ENCODE measurements at regions not wholly inside any gene's neighbourhood (a gene's known extent, or its start where the extent isn't known, plus 50 kb on each side); places are given as distances from the start of the nearest gene placed in this dataset.

DNA sequence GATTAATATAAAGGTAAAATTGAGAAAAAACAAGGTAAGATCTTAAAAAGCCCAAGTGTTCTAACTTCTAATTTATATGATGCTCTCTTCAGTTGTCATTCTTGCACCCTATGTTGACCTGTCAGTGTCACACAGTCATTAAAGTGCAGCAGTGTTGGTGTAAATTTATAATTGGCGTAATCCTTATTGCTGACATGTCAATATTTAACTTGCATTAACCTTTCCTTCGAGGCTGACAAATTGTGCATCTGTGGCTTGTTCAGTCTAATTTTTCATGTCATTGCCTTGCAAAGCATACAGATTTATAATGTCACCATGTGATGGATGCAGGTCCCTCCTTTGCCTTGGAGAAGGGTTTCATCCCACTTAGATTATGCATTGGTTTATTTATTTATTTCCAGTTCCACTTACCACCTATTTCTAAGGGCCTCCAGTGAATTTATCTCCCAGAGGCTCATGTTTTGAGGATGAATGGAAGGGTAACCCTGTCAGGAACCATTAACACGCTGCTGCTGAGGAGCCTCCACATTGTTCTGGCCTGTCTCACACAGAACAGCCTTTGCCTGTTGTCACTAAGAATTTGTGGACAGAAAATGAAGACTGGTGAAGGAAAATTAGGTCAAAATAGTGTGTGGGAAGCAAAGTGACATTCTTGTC is 1098.5 kb upstream of the LCORL start:
- no peaks in the 10 kb centered on the region for H3K4me1 ChIP-seq (ENCODE audit: control insufficient read depth in 1 of 2, insufficient read depth in 2 of 2, low read depth in 1 of 2, low read length in 1 of 2)
- no peak for TF ChIP-seq RXRA (IDR thresholded peaks at IDR 0.05; ENCODE audit: borderline replicate concordance, low read depth)
- no peak for TF ChIP-seq ELF1 (IDR thresholded peaks at IDR 0.05)
- no peak for TF ChIP-seq MXI1 (IDR thresholded peaks at IDR 0.05; ENCODE audit: low read depth, low read length)
- no peak for TF ChIP-seq TCF12 (IDR thresholded peaks at IDR 0.05)
- TF ChIP-seq NFIC (IDR thresholded peaks at IDR 0.05; ENCODE audit: borderline replicate concordance): no peak
- TF ChIP-seq CHD2 (IDR thresholded peaks at IDR 0.05; ENCODE audit: low read length, partially characterized antibody): no peak
- TF ChIP-seq, protein P1, sequence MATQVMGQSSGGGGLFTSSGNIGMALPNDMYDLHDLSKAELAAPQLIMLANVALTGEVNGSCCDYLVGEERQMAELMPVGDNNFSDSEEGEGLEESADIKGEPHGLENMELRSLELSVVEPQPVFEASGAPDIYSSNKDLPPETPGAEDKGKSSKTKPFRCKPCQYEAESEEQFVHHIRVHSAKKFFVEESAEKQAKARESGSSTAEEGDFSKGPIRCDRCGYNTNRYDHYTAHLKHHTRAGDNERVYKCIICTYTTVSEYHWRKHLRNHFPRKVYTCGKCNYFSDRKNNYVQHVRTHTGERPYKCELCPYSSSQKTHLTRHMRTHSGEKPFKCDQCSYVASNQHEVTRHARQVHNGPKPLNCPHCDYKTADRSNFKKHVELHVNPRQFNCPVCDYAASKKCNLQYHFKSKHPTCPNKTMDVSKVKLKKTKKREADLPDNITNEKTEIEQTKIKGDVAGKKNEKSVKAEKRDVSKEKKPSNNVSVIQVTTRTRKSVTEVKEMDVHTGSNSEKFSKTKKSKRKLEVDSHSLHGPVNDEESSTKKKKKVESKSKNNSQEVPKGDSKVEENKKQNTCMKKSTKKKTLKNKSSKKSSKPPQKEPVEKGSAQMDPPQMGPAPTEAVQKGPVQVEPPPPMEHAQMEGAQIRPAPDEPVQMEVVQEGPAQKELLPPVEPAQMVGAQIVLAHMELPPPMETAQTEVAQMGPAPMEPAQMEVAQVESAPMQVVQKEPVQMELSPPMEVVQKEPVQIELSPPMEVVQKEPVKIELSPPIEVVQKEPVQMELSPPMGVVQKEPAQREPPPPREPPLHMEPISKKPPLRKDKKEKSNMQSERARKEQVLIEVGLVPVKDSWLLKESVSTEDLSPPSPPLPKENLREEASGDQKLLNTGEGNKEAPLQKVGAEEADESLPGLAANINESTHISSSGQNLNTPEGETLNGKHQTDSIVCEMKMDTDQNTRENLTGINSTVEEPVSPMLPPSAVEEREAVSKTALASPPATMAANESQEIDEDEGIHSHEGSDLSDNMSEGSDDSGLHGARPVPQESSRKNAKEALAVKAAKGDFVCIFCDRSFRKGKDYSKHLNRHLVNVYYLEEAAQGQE (IDR thresholded peaks at IDR 0.05; ENCODE audit: low read depth, low read length): no peak
- TF ChIP-seq RAD21 (IDR thresholded peaks at IDR 0.05; ENCODE audit: low read length): no peak
- TF ChIP-seq USF2 (IDR thresholded peaks at IDR 0.05; ENCODE audit: borderline replicate concordance, low read depth, low read length): no peak
- no peaks in the 10 kb centered on the region for H3F3A ChIP-seq (replicated peaks; ENCODE audit: insufficient read depth)
- ChIA-PET CTCF (no interaction called here), POLR2A (no interaction called here)
- H3K36me3 ChIP-seq (replicated peaks in 1 of 2; ENCODE audit: control insufficient read depth in 1 of 2, insufficient read depth in 2 of 2, low read length in 1 of 2): no peaks in the 10 kb centered on the region
- no peaks in the 10 kb centered on the region for H4K20me1 ChIP-seq (ENCODE audit: insufficient read depth)
- H3K79me2 ChIP-seq (ENCODE audit: insufficient read depth): no peaks in the 10 kb centered on the region
- H3K9ac ChIP-seq: no peak overlapping the region
- no peak for DNase-seq
- H3K9me3 ChIP-seq: no peaks in the 10 kb centered on the region
- WGBS (ENCODE audit: low lambda C conversion rate): 29% methylated on average over 3 of the region's 3 CpGs
- H2AFZ ChIP-seq (ENCODE audit: low read depth): no peak overlapping the region
- H3K9me2 ChIP-seq: no peaks in the 10 kb centered on the region
- no peak overlapping the region for H3K4me3 ChIP-seq (ENCODE audit: low read depth in 2 of 2, low read length in 1 of 2)
- H3K27me3 ChIP-seq (ENCODE audit: insufficient read depth): no peaks in the 10 kb centered on the region
- H3K27ac ChIP-seq (ENCODE audit: low read depth in 2 of 2, low read length in 1 of 2): no peak overlapping the region
- H3K4me2 ChIP-seq: no peak overlapping the region

- Histone ChIP-seq H3K9me2 (no peaks in the 10 kb centered on the region), H2AFZ (ENCODE audit: low read depth) (no peak overlapping the region), H3K4me1 (ENCODE audit: control insufficient read depth in 1 of 2, insufficient read depth in 2 of 2, low read depth in 1 of 2, low read length in 1 of 2) (no peaks in the 10 kb centered on the region), H3K27me3 (ENCODE audit: insufficient read depth) (no peaks in the 10 kb centered on the region), H3K9ac (no peak overlapping the region), H3K27ac (ENCODE audit: low read depth in 2 of 2, low read length in 1 of 2) (no peak overlapping the region), H3K79me2 (ENCODE audit: insufficient read depth) (no peaks in the 10 kb centered on the region), H4K20me1 (ENCODE audit: insufficient read depth) (no peaks in the 10 kb centered on the region), H3K4me3 (ENCODE audit: low read depth in 2 of 2, low read length in 1 of 2) (no peak overlapping the region), H3F3A (replicated peaks; ENCODE audit: insufficient read depth) (no peaks in the 10 kb centered on the region), H3K4me2 (no peak overlapping the region), H3K9me3 (no peaks in the 10 kb centered on the region), H3K36me3 (replicated peaks in 1 of 2; ENCODE audit: control insufficient read depth in 1 of 2, insufficient read depth in 2 of 2, low read length in 1 of 2) (no peaks in the 10 kb centered on the region)
- DNase-seq: no peak
- CTCF ChIA-PET: no interaction called here
- POLR2A ChIA-PET: no interaction called here
- 10% methylated on average over 2 of the region's 2 CpGs for WGBS (ENCODE audit: low lambda C conversion rate)
- TF ChIP-seq RFX5 (IDR thresholded peaks at IDR 0.05; ENCODE audit: low read length) (no peak), RAD21 (IDR thresholded peaks at IDR 0.05; ENCODE audit: low read length) (no peak), NFIC (IDR thresholded peaks at IDR 0.05; ENCODE audit: borderline replicate concordance) (no peak), RXRA (IDR thresholded peaks at IDR 0.05; ENCODE audit: borderline replicate concordance, low read depth) (no peak), GATA2 (CRISPR knock-in tag; IDR thresholded peaks at IDR 0.05) (no peak), EP300 (IDR thresholded peaks at IDR 0.05; ENCODE audit: borderline replicate concordance in 1 of 2, low read depth in 1 of 2, low read length in 1 of 2) (no peak), YY1 (IDR thresholded peaks at IDR 0.05; ENCODE audit: low read depth) (no peak), CTCF (IDR thresholded peaks at IDR 0.05) (no peak), MXI1 (IDR thresholded peaks at IDR 0.05; ENCODE audit: low read depth, low read length) (no peak), TAF1 (IDR thresholded peaks at IDR 0.05; ENCODE audit: borderline replicate concordance, low read depth, low read length) (no peak), ZBTB33 (IDR thresholded peaks at IDR 0.05; ENCODE audit: borderline replicate concordance, low read depth) (no peak)
- TF ChIP-seq, protein P2, sequence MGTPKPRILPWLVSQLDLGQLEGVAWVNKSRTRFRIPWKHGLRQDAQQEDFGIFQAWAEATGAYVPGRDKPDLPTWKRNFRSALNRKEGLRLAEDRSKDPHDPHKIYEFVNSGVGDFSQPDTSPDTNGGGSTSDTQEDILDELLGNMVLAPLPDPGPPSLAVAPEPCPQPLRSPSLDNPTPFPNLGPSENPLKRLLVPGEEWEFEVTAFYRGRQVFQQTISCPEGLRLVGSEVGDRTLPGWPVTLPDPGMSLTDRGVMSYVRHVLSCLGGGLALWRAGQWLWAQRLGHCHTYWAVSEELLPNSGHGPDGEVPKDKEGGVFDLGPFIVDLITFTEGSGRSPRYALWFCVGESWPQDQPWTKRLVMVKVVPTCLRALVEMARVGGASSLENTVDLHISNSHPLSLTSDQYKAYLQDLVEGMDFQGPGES (IDR thresholded peaks at IDR 0.05; ENCODE audit: low read depth, low read length): no peak
Measured at GRCh38 chr4:19117022-19117421, 1095.5 kb upstream of the LCORL start.

Data from SK-N-SH (cell line).